Endothelial cell of umbilical vein (primary cell): ENCODE measurements at regions not wholly inside any gene's neighbourhood (a gene's known extent, or its start where the extent isn't known, plus 50 kb on each side); places are given as distances from the start of the nearest gene placed in this dataset.

Experiments
- BruUV-seq: library from RNA; stranded (reverse); fragments of 400-500 nt; replicated peaks from 2 replicates; lab custom pipeline; 2021; lab: Mats Ljungman, UMichigan
- CTCF ChIA-PET: fragments of 300-600, 350-600 bp; sonication (Branson Sonifier 250); formaldehyde crosslinking; loops from one replicate; lab custom pipeline; 2021; ENCODE audit warnings: antibody characterized with exemption, inconsistent platforms; lab: Charles Lee
- POLR2A ChIA-PET: fragments of 300-600, 350-600 bp; sonication (Branson Sonifier 250); formaldehyde crosslinking; loops from one replicate; lab custom pipeline; 2021; ENCODE audit warnings: antibody characterized with exemption, inconsistent platforms; lab: Charles Lee
- DNase-seq: peaks from one replicate; pipeline ENCODE4 v3.0.0-alpha.2; 2011; ENCODE audit warnings: low read depth, low spot score
- FAIRE-seq: peaks from 2 replicates; lab custom pipeline; 2011; peaks lifted over from hg19 to GRCh38; lab: Jason Lieb, UNC
- H2AFZ ChIP-seq: 2 replicates; pipeline ENCODE4 v1.6.0; 2012; ENCODE audit warnings: low read depth, low read length, control low read depth, inconsistent platforms
- H3K27ac ChIP-seq: 2 replicates; pipeline ENCODE4 v1.5.1; 2011; ENCODE audit warnings: low read depth, mild to moderate bottlenecking, control low read depth, low read length, moderate library complexity; ENCODE audit not compliant: insufficient read depth
- H3K27me3 ChIP-seq, 2 experiments: 2 replicates each; pipeline versions ENCODE4 v1.6.0 to v1.6.1; 2011; ENCODE audit warnings: low read length in 2 of 2, mixed read lengths in 1 of 2; ENCODE audit not compliant: control insufficient read depth in 2 of 2, insufficient read depth in 2 of 2
- H3K36me3 ChIP-seq, 2 experiments: 2 replicates in 1 of 2; 3 replicates in 1 of 2; pipeline ENCODE4 v1.5.1; 2011; ENCODE audit warnings: low read length in 2 of 2, mild to moderate bottlenecking in 1 of 2, moderate library complexity in 1 of 2; ENCODE audit not compliant: control insufficient read depth in 2 of 2, insufficient read depth in 2 of 2; ENCODE audit errors: extremely low read depth in 1 of 2
- H3K4me1 ChIP-seq: 3 replicates; pipeline ENCODE4 v1.5.1; 2011; ENCODE audit warnings: mild to moderate bottlenecking, low read length; ENCODE audit not compliant: control insufficient read depth, insufficient read depth; ENCODE audit errors: extremely low read depth
- H3K4me2 ChIP-seq: 2 replicates; pipeline ENCODE4 v1.6.1; 2011; ENCODE audit warnings: low read length, control low read depth, mixed read lengths; ENCODE audit not compliant: insufficient read depth
- H3K4me3 ChIP-seq, 3 experiments: fragments of 200-600 bp in 1 of 3; sonication (generic), shearing (Covaris generic) in 1 of 3; replicated peaks in 1 of 3; 2 replicates each; pipeline ENCODE4 v1.5.1; 2011 to 2016; ENCODE audit warnings: control low read depth in 3 of 3, low read length in 3 of 3, mild to moderate bottlenecking in 2 of 3, inconsistent platforms in 1 of 3, low read depth in 1 of 3, moderate library complexity in 1 of 3; ENCODE audit not compliant: insufficient read depth in 1 of 3
- H3K79me2 ChIP-seq: 2 replicates; pipeline ENCODE4 v1.6.0; 2012; ENCODE audit warnings: low read length, inconsistent platforms; ENCODE audit not compliant: control insufficient read depth, insufficient read depth
- H3K9ac ChIP-seq: replicated peaks from 2 replicates; pipeline ENCODE3; 2011; ENCODE audit warnings: low read length, control low read depth; ENCODE audit not compliant: insufficient read depth; ENCODE audit errors: extremely low read depth
- H3K9me1 ChIP-seq: replicated peaks from 3 replicates; pipeline ENCODE4 v1.6.0; 2011; ENCODE audit warnings: mild to moderate bottlenecking, low read length; ENCODE audit not compliant: control insufficient read depth, insufficient read depth; ENCODE audit errors: extremely low read depth
- H3K9me3 ChIP-seq: replicated peaks from 2 replicates; pipeline ENCODE4 v1.5.1; 2012; ENCODE audit warnings: low read length, inconsistent platforms; ENCODE audit not compliant: control insufficient read depth, insufficient read depth
- H4K20me1 ChIP-seq: replicated peaks from 2 replicates; pipeline ENCODE3; 2011; ENCODE audit warnings: mild to moderate bottlenecking, low read length; ENCODE audit not compliant: control insufficient read depth, insufficient read depth; ENCODE audit errors: extremely low read depth
- CTCF ChIP-seq, 2 donors: IDR thresholded peaks; 1 replicate in 1 of 2; 2 replicates in 1 of 2; pipeline ENCODE4 v1.5.1; 2011; ENCODE audit warnings: low read length in 2 of 2, mild to moderate bottlenecking in 2 of 2, moderate library complexity in 2 of 2, control low read depth in 1 of 2, inconsistent platforms in 1 of 2, low read depth in 1 of 2; ENCODE audit not compliant: insufficient read depth in 1 of 2; ENCODE audit errors: extremely low read depth in 1 of 2
- EZH2 ChIP-seq: IDR thresholded peaks from 2 replicates; pipeline ENCODE4 v1.6.1; 2012; ENCODE audit warnings: borderline replicate concordance, low read depth, mild to moderate bottlenecking, moderate library complexity, low read length, inconsistent platforms; ENCODE audit not compliant: severe bottlenecking
- FOS ChIP-seq: IDR thresholded peaks from 2 replicates; pipeline ENCODE4 v1.6.1; 2011; ENCODE audit warnings: mild to moderate bottlenecking, low read length, moderate library complexity, borderline replicate concordance; ENCODE audit not compliant: insufficient read depth
- GATA2 ChIP-seq: IDR thresholded peaks from 2 replicates; pipeline ENCODE4 v1.7.0; 2011; ENCODE audit warnings: low read depth, mild to moderate bottlenecking, moderate library complexity, mixed read lengths, low read length; ENCODE audit not compliant: insufficient read length, insufficient read depth
- JUN ChIP-seq: IDR thresholded peaks from 2 replicates; pipeline ENCODE4 v1.6.1; 2011; ENCODE audit warnings: borderline replicate concordance, low read depth; ENCODE audit not compliant: insufficient read length, insufficient read depth
- MAX ChIP-seq: IDR thresholded peaks from 2 replicates; pipeline ENCODE4 v1.6.1; 2011; ENCODE audit not compliant: insufficient read depth, insufficient read length
- MYC ChIP-seq: IDR thresholded peaks from one replicate; pipeline ENCODE4 v1.6.1; 2011; ENCODE audit warnings: mild to moderate bottlenecking, low read depth, low read length
- POLR2A ChIP-seq: IDR thresholded peaks from 2 replicates; pipeline ENCODE4 v1.6.1; 2012; ENCODE audit warnings: low read depth, mild to moderate bottlenecking, control low read depth, low read length
- POLR2AphosphoS5 ChIP-seq: IDR thresholded peaks from 2 replicates; pipeline ENCODE4 v1.6.1; 2012; ENCODE audit warnings: low read depth, mild to moderate bottlenecking, control low read depth, low read length, moderate library complexity; ENCODE audit not compliant: insufficient read depth
- dilution Hi-C: fragments of 300-500 bp; cut with MboI; formaldehyde crosslinking; loops from one replicate; pipeline ENCODE4 v1.15.0; 2019; ENCODE audit warnings: low sequenced_read_pairs; ENCODE audit not compliant: extremely low pct_ligation_motif_present
- intact Hi-C: fragments of 100-400 bp; cut with micrococcal nuclease; formaldehyde crosslinking; loops from one replicate; pipeline ENCODE4 v1.10.0; 2022

- H3K9me3 ChIP-seq, result no peaks in the 10 kb centered on the region
- H3K27me3 ChIP-seq, result no peaks in the 10 kb centered on the region
- no peak for DNase-seq
- H3K4me2 ChIP-seq, result no peak overlapping the region
- H3K4me1 ChIP-seq, result no peaks in the 10 kb centered on the region
- dilution Hi-C loops (no loop called here), intact Hi-C loops (no loop called here)
- no peak overlapping the region for H3K9ac ChIP-seq
- no TSS peak for BruUV-seq
- H2AFZ ChIP-seq, result no peak overlapping the region
- H4K20me1 ChIP-seq, result no peaks in the 10 kb centered on the region
- POLR2A ChIA-PET, result interaction anchor here (0.6 kb wide), 1 partner anchor 1213 kb away, joined by 3 read pairs; no protein-coding TSS in a partner anchor
- CTCF ChIA-PET, result no interaction called here
- no peak overlapping the region for H3K4me3 ChIP-seq
- FAIRE-seq, result no peak
- TF ChIP-seq MYC, result no peak
- TF ChIP-seq JUN, result no peak
- no peak for TF ChIP-seq MAX
- TF ChIP-seq CTCF (IDR thresholded peaks at IDR 0.05; ENCODE audit: extremely low read depth in 1 of 2, insufficient read depth in 1 of 2, low read depth in 1 of 2, low read length in 2 of 2), result no peak
- TF ChIP-seq POLR2AphosphoS5, result no peak
- TF ChIP-seq POLR2A, result no peak
- no peak for TF ChIP-seq GATA2
- TF ChIP-seq EZH2, result no peak
- TF ChIP-seq FOS, result no peak
- no peak overlapping the region for H3K27ac ChIP-seq
- H3K79me2 ChIP-seq, result no peaks in the 10 kb centered on the region
- no peaks in the 10 kb centered on the region for H3K36me3 ChIP-seq
- H3K9me1 ChIP-seq, result no peaks in the 10 kb centered on the region
Observed at GRCh38 chr1:83796409-83796808, 202.5 kb downstream of the TTLL7 start.
